Dendritic cell treated with granulocyte-macrophage colony-stimulating factor and Interleukin-4, amounts not matched to agents 40 ng/mL and 50 ng/mL, for 4 days (primary cell): ENCODE measurements at regions not wholly inside any gene's neighbourhood (a gene's known extent, or its start where the extent isn't known, plus 50 kb on each side); places are given as distances from the start of the nearest gene placed in this dataset.

Source experiments
- H3K27ac Mint-ChIP-seq: one replicate; pipeline ENCODE4 v1.8.0; 2022; ENCODE audit warnings: mild to moderate bottlenecking, mixed read lengths
- H3K27me3 Mint-ChIP-seq: one replicate; pipeline ENCODE4 v1.8.0; 2022; ENCODE audit warnings: mild to moderate bottlenecking, mixed read lengths
- H3K36me3 Mint-ChIP-seq: one replicate; pipeline ENCODE4 v1.8.0; 2022; ENCODE audit warnings: low read depth, mixed read lengths
- H3K4me1 Mint-ChIP-seq: one replicate; pipeline ENCODE4 v1.8.0; 2022; ENCODE audit warnings: low read depth, mixed read lengths
- H3K4me3 Mint-ChIP-seq: one replicate; pipeline ENCODE4 v1.8.0; 2022; ENCODE audit warnings: mild to moderate bottlenecking, moderate library complexity, mixed read lengths
- H3K9me3 Mint-ChIP-seq: one replicate; pipeline ENCODE4 v1.8.0; 2022; ENCODE audit warnings: mixed read lengths
- intact Hi-C: fragments of 100-400 bp; cut with micrococcal nuclease; formaldehyde crosslinking; loops from one replicate; pipeline ENCODE4 v1.15.0; 2022

- peak overlapping the region; percentile 33 for H3K27ac Mint-ChIP-seq
- no peak overlapping the region for H3K4me3 Mint-ChIP-seq
- no peaks in the 10 kb centered on the region for H3K36me3 Mint-ChIP-seq
- no peaks in the 10 kb centered on the region for H3K27me3 Mint-ChIP-seq
- intact Hi-C loops, result no loop called here
- no peaks in the 10 kb centered on the region for H3K9me3 Mint-ChIP-seq
- peaks cover 40% of the 10 kb centered on the region for H3K4me1 Mint-ChIP-seq
Observed at GRCh38 chr5:56470007-56470406, 236.9 kb upstream of the ANKRD55 start.

- Mint-ChIP-seq H3K4me1 (peaks cover 51% of the 10 kb centered on the region), H3K27me3 (no peaks in the 10 kb centered on the region), H3K4me3 (no peak overlapping the region), H3K27ac (no peak overlapping the region), H3K9me3 (no peaks in the 10 kb centered on the region), H3K36me3 (no peaks in the 10 kb centered on the region)
- intact Hi-C loops, result loop anchor here (10.0 kb wide), 1 partner anchor 193 kb away; no protein-coding TSS in a partner anchor
Observed at GRCh38 chr5:56468277-56468676, 235.1 kb upstream of the ANKRD55 start.

DNA sequence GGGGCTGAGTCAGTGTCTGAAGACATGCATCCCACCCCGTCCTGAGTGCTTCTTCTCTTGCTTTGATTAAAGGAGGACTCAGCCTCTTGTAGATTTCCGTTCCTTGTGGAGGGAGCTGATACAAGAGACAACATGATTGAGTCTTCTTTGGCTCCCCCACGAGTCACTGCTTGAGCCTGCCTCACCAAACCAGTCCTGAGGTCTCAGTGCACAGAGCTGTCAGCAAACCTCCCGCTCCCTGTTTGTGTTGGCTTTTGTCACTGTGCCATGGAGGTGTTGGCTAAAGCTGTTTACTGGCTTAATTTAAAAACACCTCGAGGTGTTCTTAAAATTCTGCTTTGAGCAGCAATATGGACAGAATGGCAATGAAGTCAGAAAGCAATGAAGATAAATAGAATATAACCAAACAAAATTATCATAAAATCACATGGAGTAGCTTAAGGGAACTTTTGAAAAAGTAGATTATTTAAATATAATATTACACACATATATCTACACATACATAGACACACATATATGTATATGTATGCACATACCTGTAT, 234.1 kb upstream of the ANKRD55 start:
- H3K36me3 Mint-ChIP-seq, result no peaks in the 10 kb centered on the region
- H3K27ac Mint-ChIP-seq, result peak overlapping the region; percentile 76
- no peaks in the 10 kb centered on the region for H3K27me3 Mint-ChIP-seq
- intact Hi-C loops, result loop anchor here (10.0 kb wide), 1 partner anchor 192 kb away; no protein-coding TSS in a partner anchor
- no peak overlapping the region for H3K4me3 Mint-ChIP-seq
- no peaks in the 10 kb centered on the region for H3K9me3 Mint-ChIP-seq
- H3K4me1 Mint-ChIP-seq, result peaks cover 51% of the 10 kb centered on the region

GRCh38 chr5:56466136-56466816, 233.1 kb upstream of the ANKRD55 start:
- H3K27ac Mint-ChIP-seq, result peak overlapping the region; percentile 76
- no peaks in the 10 kb centered on the region for H3K27me3 Mint-ChIP-seq
- H3K36me3 Mint-ChIP-seq, result no peaks in the 10 kb centered on the region
- H3K4me1 Mint-ChIP-seq, result peaks cover 51% of the 10 kb centered on the region
- intact Hi-C loops, result loop anchor here (10.0 kb wide), 1 partner anchor 191 kb away; no protein-coding TSS in a partner anchor
- no peaks in the 10 kb centered on the region for H3K9me3 Mint-ChIP-seq
- no peak overlapping the region for H3K4me3 Mint-ChIP-seq

- H3K27me3 Mint-ChIP-seq, result no peaks in the 10 kb centered on the region
- H3K36me3 Mint-ChIP-seq, result no peaks in the 10 kb centered on the region
- no peaks in the 10 kb centered on the region for H3K9me3 Mint-ChIP-seq
- H3K27ac Mint-ChIP-seq, result peak overlapping the region; percentile 76
- H3K4me1 Mint-ChIP-seq, result peaks cover 51% of the 10 kb centered on the region
- intact Hi-C loops, result loop anchor here (2.0 to 10.0 kb wide), 2 partner anchors 53 to 191 kb away; no protein-coding TSS in a partner anchor
- no peak overlapping the region for H3K4me3 Mint-ChIP-seq
Observed at GRCh38 chr5:56465769-56466135, 232.6 kb upstream of the ANKRD55 start.

DNA sequence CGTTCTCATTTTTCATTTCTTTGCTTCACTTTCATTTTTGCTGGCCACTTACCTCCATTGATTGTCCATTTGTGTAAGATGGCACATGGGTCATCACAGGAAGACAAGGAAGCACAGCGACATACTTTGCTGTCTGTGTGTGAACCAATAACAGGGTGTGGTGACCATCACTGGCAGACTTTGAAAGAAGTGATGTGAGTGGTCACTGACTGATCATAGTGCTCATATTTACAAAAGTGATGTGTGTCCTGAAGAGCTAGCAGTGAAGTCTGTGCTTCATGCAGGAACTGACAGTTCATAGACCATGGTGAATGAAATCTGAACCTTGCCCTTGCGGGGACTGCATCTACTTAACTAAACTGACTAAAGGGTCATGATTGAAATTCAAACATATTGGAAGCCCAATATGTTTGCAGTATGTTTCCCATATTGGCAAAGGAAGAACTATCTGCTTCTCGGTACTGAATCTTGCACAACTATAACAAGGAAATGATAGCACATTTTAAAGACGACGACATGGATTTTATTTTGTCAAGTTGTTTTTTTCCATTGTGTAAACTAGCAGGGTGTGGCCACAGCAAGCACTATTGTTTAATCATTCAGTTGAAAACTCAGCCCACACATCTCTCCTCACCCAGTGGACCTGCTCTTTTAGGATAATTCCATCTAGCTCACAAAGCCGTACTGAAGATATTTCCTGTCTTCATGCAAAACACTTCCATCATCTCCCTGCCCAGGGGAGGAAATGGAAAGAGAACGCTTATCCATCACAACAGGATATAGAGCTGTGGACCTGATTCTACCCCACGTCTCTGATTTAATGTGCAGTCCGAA, 232.0 kb upstream of the ANKRD55 start:
- Mint-ChIP-seq H3K27me3 (no peaks in the 10 kb centered on the region), H3K4me3 (no peak overlapping the region), H3K36me3 (no peaks in the 10 kb centered on the region), H3K27ac (peak overlapping the region; percentile 76), H3K9me3 (no peaks in the 10 kb centered on the region), H3K4me1 (peaks cover 47% of the 10 kb centered on the region)
- intact Hi-C loops, result loop anchor here (2.0 to 10.0 kb wide), 2 partner anchors 52 to 190 kb away; no protein-coding TSS in a partner anchor

DNA sequence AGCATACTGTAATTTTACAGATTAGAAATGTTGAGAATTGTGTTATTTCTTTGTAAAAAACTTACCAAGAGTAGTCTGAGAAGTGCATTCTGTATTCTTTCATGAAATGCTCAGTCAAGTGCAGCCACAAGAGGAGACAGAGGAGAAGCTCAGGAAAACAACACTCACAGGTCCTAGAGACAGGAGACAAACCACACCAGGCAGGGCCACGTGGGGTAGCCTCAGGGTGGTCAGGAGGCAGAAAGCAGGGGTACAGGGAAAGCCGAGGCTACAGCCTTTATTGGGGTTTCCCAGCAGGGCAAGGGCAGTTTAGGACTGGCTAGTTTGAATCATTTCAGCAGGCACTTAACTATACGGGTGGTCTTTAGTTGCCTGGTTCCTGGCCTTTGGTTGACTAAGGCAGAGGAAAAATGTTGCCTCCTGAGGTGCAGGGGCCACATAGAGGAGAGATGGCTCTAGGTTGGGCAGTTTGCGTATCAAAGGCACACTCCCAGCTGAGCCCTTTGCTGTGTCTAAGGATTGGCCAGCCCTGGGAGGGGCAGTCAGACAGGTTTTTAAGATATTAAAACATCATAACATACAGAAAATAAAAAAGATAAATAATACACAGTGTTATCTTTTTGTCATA, 230.9 kb upstream of the ANKRD55 start:
- Mint-ChIP-seq H3K27ac (peak overlapping the region; percentile 62), H3K9me3 (no peaks in the 10 kb centered on the region)
- intact Hi-C loops, result loop anchor here (2.0 to 10.0 kb wide), 2 partner anchors 51 to 189 kb away; no protein-coding TSS in a partner anchor

DNA sequence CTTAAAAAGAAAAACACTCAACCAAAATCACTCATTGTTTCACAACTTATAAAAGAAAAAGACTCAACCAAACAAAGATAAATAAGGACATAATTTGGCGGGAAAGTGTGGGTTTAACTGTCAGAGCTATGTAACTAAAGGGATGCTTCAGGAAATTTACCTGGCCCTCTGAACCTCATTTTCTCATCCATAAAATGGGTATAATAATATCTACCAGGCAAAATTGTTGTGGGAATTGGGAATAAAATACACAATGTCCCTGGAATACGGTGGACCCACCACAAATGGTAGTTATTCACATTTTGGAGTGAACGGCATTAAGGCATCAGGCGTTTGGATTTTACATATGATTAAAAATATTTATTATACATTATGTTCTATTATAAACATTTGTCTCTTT, 228.5 kb upstream of the ANKRD55 start:
- intact Hi-C loops, result loop anchor here (10.0 kb wide), 1 partner anchor 187 kb away; no protein-coding TSS in a partner anchor
- Mint-ChIP-seq H3K27me3 (no peaks in the 10 kb centered on the region), H3K27ac (no peak overlapping the region), H3K4me1 (peaks cover 32% of the 10 kb centered on the region), H3K4me3 (no peak overlapping the region), H3K9me3 (no peaks in the 10 kb centered on the region), H3K36me3 (no peaks in the 10 kb centered on the region)

More for the DNA sequence above, 230.9 kb upstream of the ANKRD55 start:
- no peaks in the 10 kb centered on the region for H3K36me3 Mint-ChIP-seq
- no peaks in the 10 kb centered on the region for H3K27me3 Mint-ChIP-seq
- H3K4me3 Mint-ChIP-seq, result no peak overlapping the region
- peaks cover 41% of the 10 kb centered on the region for H3K4me1 Mint-ChIP-seq

- intact Hi-C loops, result loop anchor here (10.0 kb wide), 1 partner anchor 186 kb away; no protein-coding TSS in a partner anchor
- Mint-ChIP-seq H3K36me3 (no peaks in the 10 kb centered on the region), H3K9me3 (no peaks in the 10 kb centered on the region), H3K27ac (no peak overlapping the region), H3K4me1 (peaks cover 30% of the 10 kb centered on the region), H3K4me3 (no peak overlapping the region), H3K27me3 (no peaks in the 10 kb centered on the region)
Observed at GRCh38 chr5:56460681-56461191, 227.6 kb upstream of the ANKRD55 start.

DNA sequence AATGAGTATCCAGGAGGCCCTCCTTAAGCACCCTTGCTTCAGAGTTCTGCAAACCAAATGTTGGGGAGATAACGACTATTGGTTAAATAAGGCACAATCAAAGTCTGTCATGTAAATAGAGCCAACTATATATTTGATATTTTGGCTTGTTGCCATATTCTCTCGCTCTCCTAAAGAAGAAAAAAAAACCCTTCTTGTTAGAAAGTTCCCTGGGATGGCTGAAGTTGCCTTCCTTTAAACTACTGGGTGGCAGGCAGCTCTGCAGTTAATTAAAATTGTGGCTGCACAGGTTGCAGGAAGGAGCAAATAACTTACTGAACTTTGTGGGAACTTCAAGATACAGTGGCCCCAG, 227.0 kb upstream of the ANKRD55 start:
- no peak overlapping the region for H3K27ac Mint-ChIP-seq
- H3K4me3 Mint-ChIP-seq, result no peak overlapping the region
- no peaks in the 10 kb centered on the region for H3K9me3 Mint-ChIP-seq
- no peaks in the 10 kb centered on the region for H3K27me3 Mint-ChIP-seq
- intact Hi-C loops, result loop anchor here (10.0 kb wide), 1 partner anchor 185 kb away; no protein-coding TSS in a partner anchor
- H3K4me1 Mint-ChIP-seq, result peaks cover 30% of the 10 kb centered on the region
- no peaks in the 10 kb centered on the region for H3K36me3 Mint-ChIP-seq

DNA sequence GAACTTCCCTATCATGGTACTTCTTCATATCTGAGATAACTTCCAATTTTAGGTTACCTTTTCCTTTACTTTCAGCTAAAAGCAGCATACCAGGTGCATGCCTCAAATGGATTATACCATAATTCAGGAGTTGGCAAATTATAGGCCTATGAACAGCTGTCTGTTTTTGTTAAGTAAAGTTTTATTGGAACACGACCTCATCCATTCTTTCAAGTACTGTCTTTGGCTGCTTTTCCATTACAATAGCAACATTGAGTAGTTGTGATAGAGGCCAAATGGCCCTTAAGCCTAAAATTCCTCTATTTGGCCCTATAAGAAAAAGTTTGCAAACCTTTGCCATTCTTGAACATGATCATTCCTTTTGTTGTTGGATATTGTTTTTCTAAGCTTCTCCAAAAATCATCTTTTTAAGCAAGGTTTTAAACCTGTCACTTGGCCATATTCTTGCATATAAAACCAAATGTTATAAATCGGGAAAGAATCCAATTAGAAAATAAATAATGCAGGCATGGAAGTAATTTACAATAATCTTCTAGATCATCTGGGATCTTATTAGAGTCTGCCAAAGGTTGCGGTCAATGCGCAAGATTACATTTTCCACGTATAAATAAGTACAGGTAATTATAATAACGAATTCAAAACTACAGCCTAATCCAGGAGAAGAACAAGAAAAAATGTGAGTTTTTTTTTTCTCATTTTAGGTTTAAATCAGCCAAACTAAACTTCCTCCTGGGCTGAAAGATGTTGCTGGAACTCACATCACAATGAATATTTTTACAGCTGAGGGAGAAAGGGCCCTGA, 226.5 kb upstream of the ANKRD55 start:
- no peaks in the 10 kb centered on the region for H3K27me3 Mint-ChIP-seq
- intact Hi-C loops, result loop anchor here (10.0 kb wide), 1 partner anchor 185 kb away; no protein-coding TSS in a partner anchor
- H3K4me3 Mint-ChIP-seq, result no peak overlapping the region
- H3K36me3 Mint-ChIP-seq, result no peaks in the 10 kb centered on the region
- H3K27ac Mint-ChIP-seq, result no peak overlapping the region
- H3K4me1 Mint-ChIP-seq, result peaks cover 24% of the 10 kb centered on the region
- H3K9me3 Mint-ChIP-seq, result no peaks in the 10 kb centered on the region

- Mint-ChIP-seq H3K27ac (no peak overlapping the region), H3K36me3 (no peaks in the 10 kb centered on the region), H3K27me3 (no peaks in the 10 kb centered on the region), H3K9me3 (no peaks in the 10 kb centered on the region), H3K4me3 (no peak overlapping the region), H3K4me1 (peaks cover 22% of the 10 kb centered on the region)
- intact Hi-C loops, result no loop called here
Observed at GRCh38 chr5:56457887-56458812, 225.0 kb upstream of the ANKRD55 start.
